HCT116 (cell line): ENCODE measurements at regions not wholly inside any gene's neighbourhood (a gene's known extent, or its start where the extent isn't known, plus 50 kb on each side); places are given as distances from the start of the nearest gene placed in this dataset.

ENCODE experiments used
- ATAC-seq: fragments of 200-7000 bp; cut with Tn5 transposase; 2 replicates; pipeline ENCODE4 v1.9.1; 2020; ENCODE audit warnings: mild to moderate bottlenecking, moderate library complexity
- BruUV-seq: library from RNA; stranded (reverse); fragments of 400-500 nt; replicated peaks from 2 replicates; lab custom pipeline; 2021; lab: Mats Ljungman, UMichigan
- CTCF ChIA-PET: fragments of 300-600 bp; sonication (Branson Sonifier 250); formaldehyde crosslinking; loops from one replicate; lab custom pipeline; 2021; ENCODE audit warnings: antibody characterized with exemption; lab: Charles Lee
- POLR2A ChIA-PET: fragments of 300-600, 350-600 bp; sonication (Branson Sonifier 250); formaldehyde crosslinking; loops from one replicate; lab custom pipeline; 2021; ENCODE audit warnings: antibody characterized with exemption; lab: Charles Lee
- RAD21 ChIA-PET, 2 experiments: fragments of 300-600 bp; sonication (Branson Sonifier 250); formaldehyde crosslinking; loops; one replicate each; lab custom pipeline; 2023; ENCODE audit warnings: low total read pairs in 2 of 2; ENCODE audit not compliant: uncharacterized antibody in 2 of 2, unreplicated experiment in 2 of 2, low non-redundant PET in 1 of 2; lab: Charles Lee
- DNase-seq: peaks from one replicate; pipeline ENCODE4 v3.0.0-alpha.2; 2010; ENCODE audit warnings: low read depth, low spot score
- H2AFZ ChIP-seq: fragments of 200-600 bp; shearing (Covaris generic), sonication (generic); 2 replicates; pipeline ENCODE4 v1.6.1; 2017; ENCODE audit warnings: low read depth, mixed run types, mixed read lengths, antibody characterized with exemption, low read length; ENCODE audit not compliant: poor library complexity, severe bottlenecking
- H3K27ac ChIP-seq: 2 replicates; pipeline ENCODE4 v1.5.1; 2012; ENCODE audit warnings: low read depth, low read length
- H3K27me3 ChIP-seq: fragments of 200-600 bp; sonication (generic); 2 replicates; pipeline ENCODE4 v1.6.1; 2016; ENCODE audit warnings: mixed run types, low read length, mixed read lengths; ENCODE audit not compliant: insufficient read depth
- H3K36me3 ChIP-seq, 2 experiments: fragments of 200-500 bp in 1 of 2; fragments of 200-600 bp in 1 of 2; sonication (Bioruptor generic) in 1 of 2; sonication (generic) in 1 of 2; 2 replicates each; pipeline versions ENCODE4 v1.5.1 to v1.6.1; 2014 to 2016; ENCODE audit warnings: low read length in 2 of 2, inconsistent platforms in 1 of 2, mixed read lengths in 1 of 2, mixed run types in 1 of 2; ENCODE audit not compliant: insufficient read depth in 2 of 2, control insufficient read depth in 1 of 2
- H3K4me1 ChIP-seq, 2 experiments: fragments of 200-600 bp in 1 of 2; sonication (generic) in 1 of 2; 2 replicates each; pipeline versions ENCODE4 v1.5.1 to v1.6.1; 2012 to 2017; ENCODE audit warnings: low read length in 2 of 2, inconsistent platforms in 1 of 2, mild to moderate bottlenecking in 1 of 2, mixed read lengths in 1 of 2, mixed run types in 1 of 2, moderate library complexity in 1 of 2; ENCODE audit not compliant: insufficient read depth in 2 of 2, control insufficient read depth in 1 of 2
- H3K4me2 ChIP-seq: fragments of 200-600 bp; sonication (generic); 2 replicates; pipeline ENCODE4 v1.6.1; 2017; ENCODE audit warnings: mixed run types, low read length, mixed read lengths
- H3K4me3 ChIP-seq, 2 experiments: fragments of 200-600 bp in 1 of 2; sonication (generic) in 1 of 2; replicated peaks in 1 of 2; 2 replicates each; pipeline ENCODE4 v1.5.1; 2011 to 2016; ENCODE audit warnings: low read length in 2 of 2, control low read depth in 1 of 2, low read depth in 1 of 2, mild to moderate bottlenecking in 1 of 2, mixed read lengths in 1 of 2, mixed run types in 1 of 2
- H3K79me2 ChIP-seq: fragments of 200-600 bp; sonication (generic); 2 replicates; pipeline ENCODE4 v1.6.1; 2017; ENCODE audit warnings: mild to moderate bottlenecking, mixed run types, low read length, moderate library complexity, mixed read lengths; ENCODE audit not compliant: insufficient read depth
- H3K9ac ChIP-seq: fragments of 200-600 bp; sonication (generic); 2 replicates; pipeline ENCODE4 v1.6.1; 2016; ENCODE audit warnings: low read length, mixed read lengths
- H3K9me2 ChIP-seq: fragments of 200-600 bp; sonication (generic), shearing (Covaris generic); 2 replicates; pipeline ENCODE4 v1.6.1; 2017; ENCODE audit warnings: mixed run types, mild to moderate bottlenecking, moderate library complexity; ENCODE audit not compliant: insufficient read depth
- H3K9me3 ChIP-seq, 2 experiments: fragments of 200-500 bp in 1 of 2; fragments of 200-600 bp in 1 of 2; sonication (Bioruptor generic) in 1 of 2; sonication (generic) in 1 of 2; 2 replicates each; pipeline ENCODE4 v1.6.1; 2014 to 2017; ENCODE audit warnings: low read length in 2 of 2, mixed read lengths in 2 of 2, inconsistent platforms in 1 of 2, low read depth in 1 of 2, mild to moderate bottlenecking in 1 of 2, mixed run types in 1 of 2, moderate library complexity in 1 of 2; ENCODE audit not compliant: control insufficient read depth in 1 of 2, insufficient read depth in 1 of 2
- H4K20me1 ChIP-seq: fragments of 200-600 bp; sonication (generic), shearing (Covaris generic); 2 replicates; pipeline ENCODE4 v1.6.1; 2017; ENCODE audit warnings: mixed run types, mild to moderate bottlenecking, moderate library complexity; ENCODE audit not compliant: insufficient read depth
- CEBPB ChIP-seq: IDR thresholded peaks from 2 replicates; pipeline ENCODE4 v1.6.1; 2012; ENCODE audit warnings: low read depth
- CTCF ChIP-seq, 3 experiments: fragments of 200-600 bp in 1 of 3; sonication (generic) in 1 of 3; IDR thresholded peaks in 2 of 3; conservative IDR thresholded peaks in 1 of 3; 2 replicates each; pipeline ENCODE4 v1.5.1; 2012 to 2017; ENCODE audit warnings: low read depth in 2 of 3, low read length in 2 of 3, antibody characterized with exemption in 1 of 3, borderline replicate concordance in 1 of 3, control low read depth in 1 of 3, mild to moderate bottlenecking in 1 of 3, mixed read lengths in 1 of 3, mixed run types in 1 of 3, moderate library complexity in 1 of 3; ENCODE audit not compliant: insufficient read depth in 1 of 3
- EGR1 ChIP-seq: IDR thresholded peaks from 2 replicates; pipeline ENCODE4 v1.6.1; 2012; ENCODE audit warnings: low read depth
- ELF1 ChIP-seq: IDR thresholded peaks from 2 replicates; pipeline ENCODE4 v1.6.1; 2012; ENCODE audit warnings: low read depth, borderline replicate concordance
- EZH2 ChIP-seq: fragments of 200-600 bp; sonication (generic); IDR thresholded peaks from 2 replicates; pipeline ENCODE4 v1.6.1; 2017; ENCODE audit warnings: antibody characterized with exemption, mixed run types
- FOSL1 ChIP-seq: IDR thresholded peaks from 2 replicates; pipeline ENCODE4 v1.6.1; 2012; ENCODE audit warnings: low read depth
- POLR2A ChIP-seq: IDR thresholded peaks from 2 replicates; pipeline ENCODE4 v1.7.0; 2011; ENCODE audit warnings: borderline replicate concordance; ENCODE audit not compliant: insufficient read depth, insufficient read length; ENCODE audit errors: extremely low read depth
- SP1 ChIP-seq: IDR thresholded peaks from 2 replicates; pipeline ENCODE4 v1.6.1; 2012; ENCODE audit warnings: low read depth
- TCF7L2 ChIP-seq: IDR thresholded peaks from 2 replicates; pipeline ENCODE4 v1.7.0; 2011; ENCODE audit warnings: borderline replicate concordance, inconsistent platforms; ENCODE audit not compliant: insufficient read depth, insufficient read length; ENCODE audit errors: extremely low read depth
- ZBTB33 ChIP-seq: IDR thresholded peaks from 2 replicates; pipeline ENCODE4 v1.6.1; 2011; ENCODE audit warnings: mild to moderate bottlenecking, low read length, moderate library complexity; ENCODE audit not compliant: insufficient replicate concordance; ENCODE audit errors: extremely low read depth
- ZFX ChIP-seq: fragments of 450-650 bp; IDR thresholded peaks from 2 replicates; pipeline ENCODE4 v1.6.1; 2017
- intact Hi-C: fragments of 100-400 bp; cut with micrococcal nuclease; formaldehyde crosslinking; loops from 2 replicates; pipeline ENCODE4 v1.10.0; 2022

GRCh38 chr3:110957247-110958025, 114.2 kb upstream of the NECTIN3 start:
- no peak overlapping the region for H3K27ac ChIP-seq
- H3K9me2 ChIP-seq, result no peaks in the 10 kb centered on the region
- H3K4me2 ChIP-seq, result no peak overlapping the region
- no peak for TF ChIP-seq EGR1
- no peak for TF ChIP-seq ELF1
- TF ChIP-seq TCF7L2, result no peak
- TF ChIP-seq CTCF (IDR thresholded peaks at IDR 0.05 in 2 of 3, conservative IDR thresholded peaks at IDR 0.05 in 1 of 3; ENCODE audit: borderline replicate concordance in 1 of 3, insufficient read depth in 1 of 3, low read depth in 2 of 3, low read length in 2 of 3), result no peak
- TF ChIP-seq EZH2, result no peak
- TF ChIP-seq ZBTB33, result no peak
- TF ChIP-seq CEBPB, result no peak
- TF ChIP-seq POLR2A, result no peak
- no peak for TF ChIP-seq SP1
- no peak for TF ChIP-seq FOSL1
- TF ChIP-seq ZFX, result no peak
- H3K36me3 ChIP-seq, result no peaks in the 10 kb centered on the region
- no TSS peak for BruUV-seq
- no peak for ATAC-seq
- H3K4me3 ChIP-seq, result no peak overlapping the region
- H2AFZ ChIP-seq, result no peak overlapping the region
- H3K27me3 ChIP-seq, result no peaks in the 10 kb centered on the region
- ChIA-PET RAD21 (no interaction called here), CTCF (no interaction called here), POLR2A (no interaction called here)
- 0 out of 4 replicates have a peak, but pooled peaks cover 0 to 4% of the 10 kb centered on the region in 2 experiments for H3K9me3 ChIP-seq
- H3K9ac ChIP-seq, result no peak overlapping the region
- DNase-seq, result no peak
- H3K4me1 ChIP-seq, result no peaks in the 10 kb centered on the region
- H3K79me2 ChIP-seq, result no peaks in the 10 kb centered on the region
- H4K20me1 ChIP-seq, result no peaks in the 10 kb centered on the region
- intact Hi-C loops, result no loop called here
